Astrocyte (in vitro differentiated cells and primary cell): ENCODE measurements at regions not wholly inside any gene's neighbourhood (a gene's known extent, or its start where the extent isn't known, plus 50 kb on each side); places are given as distances from the start of the nearest gene placed in this dataset.

Experiments
- CTCF ChIP-seq: IDR thresholded peaks from 2 replicates; pipeline ENCODE4 v1.5.1; 2011; ENCODE audit warnings: low read depth, mild to moderate bottlenecking, inconsistent platforms, low read length, moderate library complexity; ENCODE audit not compliant: insufficient read depth
- EZH2 ChIP-seq: IDR thresholded peaks from 2 replicates; pipeline ENCODE4 v1.6.1; 2012; ENCODE audit warnings: mild to moderate bottlenecking, low read length, inconsistent platforms; ENCODE audit not compliant: insufficient read depth

- no peak for TF ChIP-seq CTCF
- TF ChIP-seq EZH2 = no peak
Observed at GRCh38 chrX:124975456-124975855, 344.2 kb upstream of the TEX13C start.
